ENCODE measurements at regions not wholly inside any gene's neighbourhood (a gene's known extent, or its start where the extent isn't known, plus 50 kb on each side); places are given as distances from the start of the nearest gene placed in this dataset.

DNA sequence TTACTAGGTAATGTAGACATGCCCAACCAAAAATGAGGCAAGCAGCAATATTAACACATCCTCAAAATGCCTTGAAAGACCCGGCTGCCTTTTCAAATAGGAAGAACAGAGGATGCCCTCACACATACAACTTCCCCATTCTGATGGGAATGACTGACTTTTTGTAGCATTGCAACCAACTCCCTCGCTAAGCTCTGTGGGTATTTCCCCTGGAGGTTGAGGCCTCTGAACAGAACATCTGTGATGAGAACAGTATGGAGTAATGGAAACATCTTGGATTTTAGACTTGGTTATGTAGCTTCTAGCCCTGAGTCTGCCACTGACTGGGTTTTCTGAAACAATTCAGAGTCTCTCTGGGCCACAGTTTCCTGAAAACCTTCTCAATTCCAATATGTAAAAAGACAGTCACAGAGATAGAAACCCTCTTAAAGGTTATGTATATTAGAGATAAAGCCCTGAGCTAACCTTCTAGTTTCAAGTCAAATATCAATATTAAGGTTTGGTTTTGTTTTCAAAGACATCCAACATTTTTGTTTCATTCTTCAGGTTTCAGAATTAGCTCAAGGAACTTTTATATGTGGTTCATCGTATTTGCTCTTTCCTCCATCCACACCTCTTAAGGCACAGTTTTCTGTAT lies 311.5 kb downstream of the SETD4 start:
- ATAC-seq (peak; percentile 34), DNase-seq (no peak)
- Mint-ChIP-seq H3K4me3 (no peak overlapping the region), H3K36me3 (ENCODE audit: low read depth) (no peaks in the 10 kb centered on the region), H3K9me3 (no peaks in the 10 kb centered on the region), H3K27ac (no peak overlapping the region), H3K4me1 (ENCODE audit: low read depth) (peaks cover 9% of the 10 kb centered on the region), H3K27me3 (no peaks in the 10 kb centered on the region)
- ChIA-PET POLR2A (no interaction called here), CTCF (interaction anchor here (1.1 to 1.7 kb wide), 4 partner anchors 18 to 1003 kb away, joined by 3 to 6 read pairs (median 5); no protein-coding TSS in a partner anchor)
- TF ChIP-seq, protein P1, sequence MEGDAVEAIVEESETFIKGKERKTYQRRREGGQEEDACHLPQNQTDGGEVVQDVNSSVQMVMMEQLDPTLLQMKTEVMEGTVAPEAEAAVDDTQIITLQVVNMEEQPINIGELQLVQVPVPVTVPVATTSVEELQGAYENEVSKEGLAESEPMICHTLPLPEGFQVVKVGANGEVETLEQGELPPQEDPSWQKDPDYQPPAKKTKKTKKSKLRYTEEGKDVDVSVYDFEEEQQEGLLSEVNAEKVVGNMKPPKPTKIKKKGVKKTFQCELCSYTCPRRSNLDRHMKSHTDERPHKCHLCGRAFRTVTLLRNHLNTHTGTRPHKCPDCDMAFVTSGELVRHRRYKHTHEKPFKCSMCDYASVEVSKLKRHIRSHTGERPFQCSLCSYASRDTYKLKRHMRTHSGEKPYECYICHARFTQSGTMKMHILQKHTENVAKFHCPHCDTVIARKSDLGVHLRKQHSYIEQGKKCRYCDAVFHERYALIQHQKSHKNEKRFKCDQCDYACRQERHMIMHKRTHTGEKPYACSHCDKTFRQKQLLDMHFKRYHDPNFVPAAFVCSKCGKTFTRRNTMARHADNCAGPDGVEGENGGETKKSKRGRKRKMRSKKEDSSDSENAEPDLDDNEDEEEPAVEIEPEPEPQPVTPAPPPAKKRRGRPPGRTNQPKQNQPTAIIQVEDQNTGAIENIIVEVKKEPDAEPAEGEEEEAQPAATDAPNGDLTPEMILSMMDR (IDR thresholded peaks at IDR 0.05): no peak
- intact Hi-C loops (cut with micrococcal nuclease): no loop called here

GRCh38 chr21:35743571-35743970 lies 316.8 kb downstream of the SETD4 start:
- intact Hi-C loops (cut with micrococcal nuclease): no loop called here
- no peak for DNase-seq
- Mint-ChIP-seq H3K4me1 (ENCODE audit: low read depth) (peaks cover 1% of the 10 kb centered on the region), H3K4me3 (no peak overlapping the region), H3K9me3 (peaks cover 5% of the 10 kb centered on the region), H3K27me3 (no peaks in the 10 kb centered on the region), H3K27ac (no peak overlapping the region), H3K36me3 (ENCODE audit: low read depth) (no peaks in the 10 kb centered on the region)
- POLR2A ChIA-PET: interaction anchor here (0.7 to 0.9 kb wide), 2 partner anchors 20 to 23 kb away, joined by 3 read pairs; no protein-coding TSS in a partner anchor
- CTCF ChIA-PET: no interaction called here
- TF ChIP-seq, protein P1 (IDR thresholded peaks at IDR 0.05): no peak
- ATAC-seq: no peak

- Mint-ChIP-seq H3K27me3 (peaks cover 3% of the 10 kb centered on the region), H3K4me1 (ENCODE audit: low read depth) (no peaks in the 10 kb centered on the region), H3K4me3 (no peak overlapping the region), H3K9me3 (peaks cover 5% of the 10 kb centered on the region), H3K36me3 (ENCODE audit: low read depth) (no peaks in the 10 kb centered on the region), H3K27ac (no peak overlapping the region)
- ChIA-PET POLR2A (no interaction called here), CTCF (no interaction called here)
- intact Hi-C loops (cut with micrococcal nuclease): no loop called here
- ATAC-seq (no peak), DNase-seq (no peak)
- TF ChIP-seq, protein P1 (IDR thresholded peaks at IDR 0.05): no peak
These were observed 321.9 kb downstream of the SETD4 start for GRCh38 chr21:35738347-35738961.

- no peak for ATAC-seq
- intact Hi-C loops (cut with micrococcal nuclease): no loop called here
- H3K4me1 Mint-ChIP-seq (ENCODE audit: low read depth): no peaks in the 10 kb centered on the region
- TF ChIP-seq, protein P1 (IDR thresholded peaks at IDR 0.05): no peak
- no peak for DNase-seq
- H3K4me3 Mint-ChIP-seq: no peak overlapping the region
- CTCF ChIA-PET: no interaction called here
- H3K27me3 Mint-ChIP-seq: peaks cover 3% of the 10 kb centered on the region
- H3K27ac Mint-ChIP-seq: no peak overlapping the region
- H3K36me3 Mint-ChIP-seq (ENCODE audit: low read depth): no peaks in the 10 kb centered on the region
- H3K9me3 Mint-ChIP-seq: peaks cover 5% of the 10 kb centered on the region
- POLR2A ChIA-PET: no interaction called here
These were observed 322.4 kb downstream of the SETD4 start for GRCh38 chr21:35737899-35738346.

DNA sequence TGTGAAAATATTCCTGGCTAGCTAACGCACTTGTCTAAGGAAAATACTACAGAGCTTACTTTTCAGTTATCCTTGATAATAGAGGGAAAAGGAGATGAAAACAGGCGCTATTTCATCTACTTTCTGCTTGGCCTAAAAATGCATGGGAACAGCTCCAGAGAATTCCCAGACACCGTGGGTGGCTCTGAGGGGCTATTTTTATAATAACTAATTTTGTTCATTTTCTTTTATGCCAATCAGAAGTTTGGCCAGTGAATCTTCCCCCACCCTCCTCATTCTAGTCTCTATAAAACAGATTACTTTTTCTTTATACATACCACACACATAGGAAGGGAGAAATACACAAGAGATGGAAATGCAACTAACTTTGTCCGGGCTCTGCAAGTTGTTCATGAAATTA lies 322.9 kb downstream of the SETD4 start:
- intact Hi-C loops (cut with micrococcal nuclease): no loop called here
- no peak overlapping the region for H3K27ac Mint-ChIP-seq
- H3K27me3 Mint-ChIP-seq: peaks cover 3% of the 10 kb centered on the region
- ATAC-seq (no peak), DNase-seq (no peak)
- CTCF ChIA-PET: no interaction called here
- no peaks in the 10 kb centered on the region for H3K4me1 Mint-ChIP-seq (ENCODE audit: low read depth)
- POLR2A ChIA-PET: no interaction called here
- H3K4me3 Mint-ChIP-seq: no peak overlapping the region
- H3K9me3 Mint-ChIP-seq: peaks cover 5% of the 10 kb centered on the region
- no peaks in the 10 kb centered on the region for H3K36me3 Mint-ChIP-seq (ENCODE audit: low read depth)
- TF ChIP-seq, protein P1 (IDR thresholded peaks at IDR 0.05): no peak

Data from activated CD8-positive, alpha-beta T cell treated with anti-CD3 and anti-CD28 coated beads for 36 hours (primary cell).